ENCODE measurements at regions not wholly inside any gene's neighbourhood (a gene's known extent, or its start where the extent isn't known, plus 50 kb on each side); places are given as distances from the start of the nearest gene placed in this dataset.
"Not testable (repeated sequence)": the region's sequence is repeated elsewhere in the genome, so short reads cannot be mapped to it uniquely, and the experiment has no call there.

DNA sequence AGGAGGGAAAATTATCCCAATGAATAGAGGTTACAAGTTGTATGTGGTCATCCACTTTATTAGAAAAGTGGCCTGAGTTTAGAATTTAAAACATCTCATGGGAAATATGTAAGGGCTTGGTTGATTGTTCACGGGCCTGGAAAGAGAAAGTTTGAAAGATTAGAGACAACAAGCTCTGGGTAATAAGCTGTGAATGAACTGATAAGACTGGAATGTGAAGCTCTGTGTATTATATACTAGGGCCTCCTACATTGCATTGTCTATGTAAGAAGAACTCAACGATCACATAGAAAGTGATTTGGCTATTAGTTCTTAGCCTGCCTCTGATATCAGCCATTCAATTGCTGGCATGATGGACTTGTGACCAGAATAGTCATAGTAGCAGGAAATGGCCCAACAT, 199.2 kb upstream of the MAGI2 start:
- Mint-ChIP-seq H3K4me3 (no peak overlapping the region), H3K27me3 (no peaks in the 10 kb centered on the region), H3K36me3 (ENCODE audit: low read depth) (no peaks in the 10 kb centered on the region), H3K9me3 (ENCODE audit: low read depth) (peaks cover 3% of the 10 kb centered on the region), H3K4me1 (no peaks in the 10 kb centered on the region), H3K27ac (no peak overlapping the region)
- ChIA-PET CTCF (no interaction called here), POLR2A (no interaction called here)
- intact Hi-C loops (cut with DNase I, micrococcal nuclease): no loop called here
- ATAC-seq (no peak), DNase-seq (no peak)

DNA sequence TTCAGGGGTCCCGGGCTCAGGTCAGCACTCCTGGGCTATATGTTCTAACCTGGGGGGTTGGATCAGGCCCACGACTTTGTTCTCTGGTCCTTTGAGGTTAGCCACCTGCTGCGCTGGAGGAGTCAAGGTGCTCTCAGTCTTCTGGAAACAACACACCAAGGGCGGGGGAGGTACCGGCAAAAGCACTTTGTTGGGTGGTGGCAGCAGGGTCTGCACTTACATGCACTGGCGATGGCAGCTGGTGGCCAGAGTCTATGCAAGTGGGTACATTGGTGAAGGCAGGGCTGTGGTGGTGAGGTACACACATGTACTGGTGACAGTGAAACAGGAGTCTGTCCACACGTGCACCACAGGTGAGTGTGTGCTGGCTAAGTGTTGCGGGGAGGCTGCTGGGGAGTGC, 194.2 kb upstream of the MAGI2 start:
- intact Hi-C loops (cut with DNase I, micrococcal nuclease): no loop called here
- CTCF ChIA-PET: no interaction called here
- ATAC-seq (no peak), DNase-seq (no peak)
- Mint-ChIP-seq H3K4me1 (no peaks in the 10 kb centered on the region), H3K9me3 (ENCODE audit: low read depth) (peaks cover 3% of the 10 kb centered on the region), H3K4me3 (no peak overlapping the region), H3K36me3 (ENCODE audit: low read depth) (no peaks in the 10 kb centered on the region), H3K27me3 (no peaks in the 10 kb centered on the region), H3K27ac (no peak overlapping the region)
- POLR2A ChIA-PET: no interaction called here

DNA sequence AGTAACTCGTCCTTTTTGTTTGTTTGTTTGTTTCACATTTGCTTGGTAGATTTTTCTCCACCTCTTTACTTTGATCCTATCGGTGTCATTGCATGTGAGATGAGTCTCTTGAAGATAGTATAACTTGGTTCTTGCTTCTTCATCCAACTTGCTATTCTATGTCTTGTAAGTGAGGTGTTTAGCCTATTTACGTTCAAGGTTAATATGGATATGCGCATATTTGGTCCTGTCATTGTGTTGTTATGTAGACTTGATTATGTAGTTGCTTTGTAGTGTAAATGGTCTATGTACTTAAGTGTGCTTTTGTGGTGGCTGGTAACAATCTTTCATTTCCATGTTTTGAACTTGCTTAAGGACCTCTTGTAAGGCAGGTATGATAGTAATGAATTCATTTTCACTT, 192.8 kb upstream of the MAGI2 start:
- DNase-seq: no peak
- ChIA-PET POLR2A (no interaction called here), CTCF (no interaction called here)
- H3K4me1 Mint-ChIP-seq: no peaks in the 10 kb centered on the region
- no peak overlapping the region for H3K27ac Mint-ChIP-seq
- no peaks in the 10 kb centered on the region for H3K36me3 Mint-ChIP-seq (ENCODE audit: low read depth)
- no peak for ATAC-seq
- H3K27me3 Mint-ChIP-seq: no peaks in the 10 kb centered on the region
- H3K4me3 Mint-ChIP-seq: no peak overlapping the region
- H3K9me3 Mint-ChIP-seq (ENCODE audit: low read depth): no peaks in the 10 kb centered on the region
- intact Hi-C loops (cut with DNase I, micrococcal nuclease): no loop called here

DNA sequence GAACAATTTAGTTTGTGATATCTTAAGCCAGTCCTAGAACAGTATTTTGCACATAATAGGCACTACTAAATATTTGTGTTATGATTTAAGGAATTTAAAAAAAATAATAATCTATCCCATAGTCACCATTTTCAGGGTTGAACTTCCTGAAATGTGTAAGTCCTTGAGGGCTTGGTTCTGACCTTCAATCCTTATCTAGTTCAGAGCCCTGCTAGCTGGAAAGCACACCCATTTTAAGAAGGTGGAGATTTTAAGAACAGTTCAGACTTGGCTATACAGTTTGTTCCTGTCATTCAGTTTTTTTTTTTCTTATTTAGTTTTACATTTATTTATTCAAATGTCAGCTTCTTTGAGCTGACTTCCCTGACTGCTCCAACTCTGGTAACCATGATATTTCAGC, 183.4 kb upstream of the MAGI2 start:
- no peaks in the 10 kb centered on the region for H3K27me3 Mint-ChIP-seq
- H3K36me3 Mint-ChIP-seq (ENCODE audit: low read depth): no peaks in the 10 kb centered on the region
- POLR2A ChIA-PET: no interaction called here
- no peak for ATAC-seq
- no peak overlapping the region for H3K27ac Mint-ChIP-seq
- intact Hi-C loops (cut with DNase I, micrococcal nuclease): no loop called here
- H3K4me3 Mint-ChIP-seq: no peak overlapping the region
- no peaks in the 10 kb centered on the region for H3K4me1 Mint-ChIP-seq
- CTCF ChIA-PET: no interaction called here
- no peak for DNase-seq
- peaks cover 2% of the 10 kb centered on the region for H3K9me3 Mint-ChIP-seq (ENCODE audit: low read depth)

DNA sequence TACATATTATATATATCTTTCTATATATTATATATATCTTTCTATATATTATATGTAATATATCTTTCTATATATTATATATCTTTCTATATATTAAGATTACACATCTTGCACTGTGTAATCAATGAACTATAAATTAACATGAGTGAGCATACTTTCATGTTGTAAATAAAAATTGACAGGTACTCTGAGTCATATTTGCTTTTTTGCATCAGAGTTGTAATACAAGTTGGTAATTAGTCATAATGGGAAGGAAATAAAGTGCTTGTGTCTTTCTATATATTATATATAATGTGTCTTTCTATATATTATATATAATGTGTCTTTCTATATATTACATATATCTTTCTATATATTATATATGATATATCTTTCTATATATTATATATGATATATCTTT, 172.5 kb upstream of the MAGI2 start:
- H3K4me3 Mint-ChIP-seq; H3K27ac Mint-ChIP-seq; intact Hi-C loops (cut with DNase I, micrococcal nuclease); H3K27me3 Mint-ChIP-seq; ATAC-seq; CTCF ChIA-PET; H3K4me1 Mint-ChIP-seq; DNase-seq; H3K9me3 Mint-ChIP-seq (ENCODE audit: low read depth); POLR2A ChIA-PET; H3K36me3 Mint-ChIP-seq (ENCODE audit: low read depth): not testable (repeated sequence)

DNA sequence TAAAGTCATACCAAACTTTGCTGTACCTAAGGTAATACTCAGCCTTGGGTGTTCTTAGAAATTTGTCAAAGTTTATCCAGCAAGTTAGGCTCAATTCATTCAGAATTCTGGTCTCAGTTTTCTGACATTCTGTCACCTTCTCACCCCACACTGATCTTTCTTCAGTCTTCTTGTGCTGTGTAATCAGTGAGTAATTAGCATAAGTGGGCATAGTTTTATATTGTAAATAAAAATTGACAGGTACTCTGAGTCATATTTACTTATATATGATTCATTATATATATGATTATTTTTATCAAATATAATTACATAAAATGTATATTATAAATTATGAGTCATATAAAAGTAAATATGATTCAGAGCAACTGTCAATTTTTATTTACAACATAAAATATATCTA, 170.9 kb upstream of the MAGI2 start:
- no peaks in the 10 kb centered on the region for H3K36me3 Mint-ChIP-seq (ENCODE audit: low read depth)
- H3K9me3 Mint-ChIP-seq (ENCODE audit: low read depth): no peaks in the 10 kb centered on the region
- no peak for ATAC-seq
- ChIA-PET CTCF (no interaction called here), POLR2A (no interaction called here)
- no peaks in the 10 kb centered on the region for H3K4me1 Mint-ChIP-seq
- no peak overlapping the region for H3K4me3 Mint-ChIP-seq
- DNase-seq: no peak
- H3K27ac Mint-ChIP-seq: no peak overlapping the region
- intact Hi-C loops (cut with DNase I, micrococcal nuclease): no loop called here
- no peaks in the 10 kb centered on the region for H3K27me3 Mint-ChIP-seq

DNA sequence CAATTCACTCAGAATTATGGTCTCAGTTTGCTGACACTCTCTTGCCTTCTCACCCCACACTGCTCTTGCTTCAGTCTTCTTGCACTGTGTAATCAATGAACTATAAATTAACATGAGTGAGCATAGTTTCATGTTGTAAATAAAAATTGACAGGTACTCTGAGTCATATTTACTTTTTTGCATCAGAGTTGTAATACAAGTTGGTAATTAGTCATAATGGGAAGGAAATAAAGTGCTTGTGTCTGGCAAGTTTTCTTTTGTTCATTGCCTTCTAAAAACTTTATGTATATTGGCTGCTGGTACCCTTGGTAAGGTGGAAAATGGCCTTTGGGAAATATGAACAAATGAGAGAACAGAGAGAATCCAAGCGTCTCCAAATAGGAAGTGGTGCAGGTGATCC, 169.3 kb upstream of the MAGI2 start:
- DNase-seq: no peak
- Mint-ChIP-seq H3K4me3 (no peak overlapping the region), H3K4me1 (no peaks in the 10 kb centered on the region), H3K36me3 (ENCODE audit: low read depth) (no peaks in the 10 kb centered on the region), H3K27me3 (no peaks in the 10 kb centered on the region), H3K9me3 (ENCODE audit: low read depth) (no peaks in the 10 kb centered on the region), H3K27ac (no peak overlapping the region)
- ChIA-PET POLR2A (no interaction called here), CTCF (no interaction called here)
- peak; percentile 16 for ATAC-seq
- intact Hi-C loops (cut with DNase I, micrococcal nuclease): no loop called here

DNA sequence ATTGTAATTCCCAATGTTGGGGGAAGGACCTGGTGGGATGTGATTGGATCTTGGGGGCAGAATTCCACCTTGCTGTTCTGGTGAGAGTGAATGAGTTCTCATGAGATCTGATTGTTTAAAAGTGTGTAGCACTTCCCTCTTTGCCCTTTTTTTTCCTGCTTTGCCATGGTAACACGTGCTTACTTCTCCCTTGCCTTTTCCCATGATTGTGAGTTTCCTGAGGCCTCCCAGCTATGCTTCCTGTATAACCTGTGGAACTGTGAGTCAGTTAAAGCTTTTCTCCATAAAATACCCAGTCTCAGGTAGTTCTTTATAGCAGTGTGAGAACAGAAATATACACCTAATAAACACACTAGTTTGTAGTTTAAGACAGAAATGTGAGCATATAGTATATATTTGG, 166.8 kb upstream of the MAGI2 start:
- Mint-ChIP-seq H3K27ac (no peak overlapping the region), H3K36me3 (ENCODE audit: low read depth) (no peaks in the 10 kb centered on the region), H3K4me3 (no peak overlapping the region), H3K9me3 (ENCODE audit: low read depth) (no peaks in the 10 kb centered on the region), H3K27me3 (no peaks in the 10 kb centered on the region), H3K4me1 (no peaks in the 10 kb centered on the region)
- intact Hi-C loops (cut with DNase I, micrococcal nuclease): no loop called here
- ChIA-PET CTCF (no interaction called here), POLR2A (no interaction called here)
- DNase-seq: no peak
- ATAC-seq: no peak

DNA sequence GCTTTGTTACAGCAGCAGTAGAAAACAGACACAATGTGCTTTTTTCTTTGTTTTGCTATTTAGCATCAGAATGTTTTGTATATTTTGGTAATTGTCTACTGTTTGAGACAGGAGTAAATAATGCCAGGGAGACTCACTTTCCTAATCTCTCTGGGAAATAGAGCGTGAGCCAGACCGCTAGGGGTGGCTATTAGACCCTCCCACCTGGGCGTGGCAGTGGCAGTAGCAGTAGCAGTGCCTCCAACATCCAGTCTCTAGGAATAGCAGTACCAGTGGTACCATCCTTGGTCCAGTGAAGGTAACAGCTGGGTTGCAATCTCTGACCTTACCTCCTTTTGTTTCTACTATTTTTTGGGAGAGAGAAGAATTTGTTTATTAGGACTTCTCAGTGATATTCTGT, 165.7 kb upstream of the MAGI2 start:
- POLR2A ChIA-PET: no interaction called here
- DNase-seq: no peak
- no peak for ATAC-seq
- H3K9me3 Mint-ChIP-seq (ENCODE audit: low read depth): no peaks in the 10 kb centered on the region
- no peak overlapping the region for H3K4me3 Mint-ChIP-seq
- no peak overlapping the region for H3K27ac Mint-ChIP-seq
- H3K27me3 Mint-ChIP-seq: no peaks in the 10 kb centered on the region
- intact Hi-C loops (cut with DNase I, micrococcal nuclease): no loop called here
- CTCF ChIA-PET: interaction anchor here (0.7 kb wide), 1 partner anchor 59 kb away, joined by 3 read pairs; no protein-coding TSS in a partner anchor
- no peaks in the 10 kb centered on the region for H3K4me1 Mint-ChIP-seq
- no peaks in the 10 kb centered on the region for H3K36me3 Mint-ChIP-seq (ENCODE audit: low read depth)

DNA sequence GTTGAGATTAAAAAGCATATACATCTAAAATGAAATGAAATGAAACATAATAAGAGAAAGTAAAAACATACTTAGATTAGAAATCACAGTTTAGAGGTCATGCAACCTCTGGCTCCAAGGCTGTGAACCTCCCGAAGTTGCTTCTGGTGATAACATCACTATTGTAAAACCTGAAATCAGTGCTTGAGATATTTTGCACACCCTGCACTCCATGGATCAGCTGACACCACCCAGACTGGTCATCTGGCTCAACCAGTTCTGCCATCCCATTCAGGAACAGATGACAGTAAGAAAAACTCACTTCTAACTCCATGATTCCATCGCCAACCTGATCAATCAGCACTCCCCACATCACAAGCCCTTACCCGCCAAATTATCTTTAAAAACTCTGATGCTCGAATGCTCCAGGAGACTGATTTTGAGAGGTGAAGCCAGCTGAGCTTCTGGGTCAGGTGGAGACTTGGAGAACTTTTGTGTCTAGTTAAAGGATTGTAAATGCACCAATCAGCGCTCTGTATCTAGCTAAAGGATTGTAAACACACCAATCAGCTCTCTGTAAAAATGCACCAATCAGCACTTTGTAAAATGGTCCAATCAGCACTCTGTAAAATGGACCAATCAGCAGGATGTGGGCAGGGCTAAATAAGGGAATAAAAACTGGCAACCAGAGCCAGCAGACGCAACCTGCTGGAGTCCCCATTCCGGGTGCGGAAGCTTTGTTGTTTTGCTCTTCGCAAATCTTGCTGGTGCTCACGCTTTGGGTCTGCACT, 162.6 kb upstream of the MAGI2 start:
- Mint-ChIP-seq H3K27me3 (no peaks in the 10 kb centered on the region), H3K36me3 (ENCODE audit: low read depth) (no peaks in the 10 kb centered on the region), H3K9me3 (ENCODE audit: low read depth) (peaks cover 1% of the 10 kb centered on the region), H3K4me3 (no peak overlapping the region), H3K27ac (no peak overlapping the region), H3K4me1 (no peaks in the 10 kb centered on the region)
- CTCF ChIA-PET: no interaction called here
- no peak for DNase-seq
- intact Hi-C loops (cut with DNase I, micrococcal nuclease): no loop called here
- ATAC-seq: no peak
- POLR2A ChIA-PET: no interaction called here

DNA sequence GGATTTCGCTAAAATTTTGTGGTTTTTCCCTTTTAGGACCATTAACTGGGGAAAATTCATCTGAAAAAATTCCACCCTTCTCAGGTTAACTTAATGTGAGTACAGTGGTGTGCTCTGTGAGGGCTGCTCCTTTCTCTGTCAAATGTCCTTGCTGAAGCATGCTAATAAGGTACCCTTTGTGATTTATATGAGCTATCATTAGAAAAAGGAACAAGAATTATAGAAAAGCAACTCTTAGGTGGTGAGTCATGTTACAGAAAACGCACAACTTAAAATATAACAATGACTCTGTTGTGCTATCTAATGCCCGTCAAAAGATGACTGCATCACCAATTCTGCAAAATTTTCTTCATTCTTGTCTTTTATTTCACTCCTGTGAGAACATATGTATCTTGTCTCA, 162.0 kb upstream of the MAGI2 start:
- ChIA-PET CTCF (no interaction called here), POLR2A (no interaction called here)
- no peak for DNase-seq
- Mint-ChIP-seq H3K27ac (no peak overlapping the region), H3K36me3 (ENCODE audit: low read depth) (no peaks in the 10 kb centered on the region), H3K4me3 (no peak overlapping the region), H3K4me1 (no peaks in the 10 kb centered on the region), H3K27me3 (no peaks in the 10 kb centered on the region), H3K9me3 (ENCODE audit: low read depth) (peaks cover 1% of the 10 kb centered on the region)
- ATAC-seq: no peak
- intact Hi-C loops (cut with DNase I, micrococcal nuclease): no loop called here

DNA sequence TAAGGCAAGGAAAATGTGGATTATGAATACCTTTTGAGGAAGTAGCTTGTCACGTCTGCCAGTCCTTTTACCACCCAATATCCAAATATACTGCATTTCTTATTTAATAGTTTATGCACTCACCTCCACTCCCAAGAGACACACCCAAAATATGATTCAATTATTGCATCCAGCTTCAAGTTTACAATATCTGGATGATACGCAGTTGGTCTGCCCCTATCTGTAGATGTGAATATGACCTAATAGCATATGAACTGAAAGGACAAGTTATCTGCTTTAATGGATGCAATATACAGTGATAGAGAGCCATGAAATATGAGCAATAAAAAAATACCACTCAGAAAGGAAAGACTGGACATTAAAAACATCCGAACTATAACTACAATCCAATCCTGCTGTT, 159.4 kb upstream of the MAGI2 start:
- POLR2A ChIA-PET: no interaction called here
- intact Hi-C loops (cut with DNase I, micrococcal nuclease): no loop called here
- Mint-ChIP-seq H3K4me3 (no peak overlapping the region), H3K36me3 (ENCODE audit: low read depth) (no peaks in the 10 kb centered on the region), H3K27ac (no peak overlapping the region), H3K4me1 (no peaks in the 10 kb centered on the region), H3K9me3 (ENCODE audit: low read depth) (peaks cover 1% of the 10 kb centered on the region), H3K27me3 (no peaks in the 10 kb centered on the region)
- ATAC-seq (no peak), DNase-seq (no peak)
- CTCF ChIA-PET: no interaction called here

DNA sequence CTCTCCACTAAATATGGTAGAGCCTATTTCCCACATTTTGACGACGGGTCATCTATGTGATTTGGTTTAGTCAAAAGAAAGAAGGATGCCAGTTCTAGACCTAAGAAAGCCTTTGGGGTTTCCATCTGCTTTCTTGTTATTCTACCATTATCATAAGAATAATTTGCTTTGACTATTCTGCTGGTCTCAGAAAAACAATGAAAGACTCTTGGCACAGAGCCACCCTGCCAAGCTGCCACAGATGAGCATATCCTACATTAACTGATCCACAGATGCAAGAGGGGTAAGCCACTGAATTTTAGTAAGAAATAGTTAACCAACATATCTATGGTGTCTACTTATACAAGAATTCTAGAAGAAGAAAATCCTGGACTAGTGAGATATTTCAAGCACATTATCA, 158.6 kb upstream of the MAGI2 start:
- intact Hi-C loops (cut with DNase I, micrococcal nuclease): no loop called here
- ChIA-PET POLR2A (no interaction called here), CTCF (interaction anchor here (0.6 kb wide), 1 partner anchor 613 kb away, joined by 3 read pairs; no protein-coding TSS in a partner anchor)
- Mint-ChIP-seq H3K4me1 (no peaks in the 10 kb centered on the region), H3K4me3 (no peak overlapping the region), H3K27ac (no peak overlapping the region), H3K27me3 (no peaks in the 10 kb centered on the region), H3K9me3 (ENCODE audit: low read depth) (peaks cover 1% of the 10 kb centered on the region), H3K36me3 (ENCODE audit: low read depth) (no peaks in the 10 kb centered on the region)
- ATAC-seq: no peak
- no peak for DNase-seq

Data from activated CD4-positive, alpha-beta T cell treated with anti-CD3 and anti-CD28 coated beads for 36 hours (primary cell).